Osteoblast (primary cell): ENCODE measurements at regions not wholly inside any gene's neighbourhood (a gene's known extent, or its start where the extent isn't known, plus 50 kb on each side); places are given as distances from the start of the nearest gene placed in this dataset.
"Not testable (repeated sequence)": the region's sequence is repeated elsewhere in the genome, so short reads cannot be mapped to it uniquely, and the experiment has no call there.

Source experiments
- DNase-seq: peaks from one replicate; pipeline ENCODE4 v3.0.0; 2011; ENCODE audit warnings: low spot score, mixed read lengths; ENCODE audit not compliant: insufficient read length; ENCODE audit errors: missing footprints
- H2AFZ ChIP-seq: 2 replicates; pipeline ENCODE4 v1.6.0; 2011; ENCODE audit warnings: mild to moderate bottlenecking, low read length
- H3K27ac ChIP-seq: 2 replicates; pipeline ENCODE4 v1.5.1; 2011; ENCODE audit warnings: mild to moderate bottlenecking, low read depth, low read length, moderate library complexity
- H3K27me3 ChIP-seq: 2 replicates; pipeline ENCODE4 v1.6.0; 2012; ENCODE audit warnings: mild to moderate bottlenecking, control low read depth, inconsistent platforms, low read length, moderate library complexity; ENCODE audit not compliant: insufficient read depth
- H3K36me3 ChIP-seq: 2 replicates; pipeline ENCODE4 v1.5.1; 2011; ENCODE audit warnings: mild to moderate bottlenecking, low read length, control low read depth, moderate library complexity; ENCODE audit not compliant: insufficient read depth
- H3K4me1 ChIP-seq: 2 replicates; pipeline ENCODE4 v1.5.1; 2011; ENCODE audit warnings: mild to moderate bottlenecking, low read length, control low read depth, moderate library complexity; ENCODE audit not compliant: insufficient read depth
- H3K4me2 ChIP-seq: 2 replicates; pipeline ENCODE4 v1.6.0; 2011; ENCODE audit warnings: mild to moderate bottlenecking, low read length; ENCODE audit not compliant: insufficient read depth
- H3K4me3 ChIP-seq: fragments of 200-600 bp; sonication (generic); 3 replicates; pipeline ENCODE4 v1.5.1; 2012; ENCODE audit warnings: mild to moderate bottlenecking, low read length, inconsistent platforms; ENCODE audit not compliant: insufficient read depth
- H3K79me2 ChIP-seq: 2 replicates; pipeline ENCODE4 v1.6.0; 2012; ENCODE audit warnings: mild to moderate bottlenecking, low read length, control low read depth, inconsistent platforms; ENCODE audit not compliant: insufficient read depth
- H3K9me3 ChIP-seq: 2 replicates; pipeline ENCODE4 v1.5.1; 2011; ENCODE audit warnings: low read depth, low read length, control low read depth
- H4K20me1 ChIP-seq: 2 replicates; pipeline ENCODE4 v1.6.0; 2012; ENCODE audit warnings: mild to moderate bottlenecking, low read length, control low read depth; ENCODE audit not compliant: insufficient read depth
- TF ChIP-seq, protein P1 (sequence below): IDR thresholded peaks from 2 replicates; pipeline ENCODE4 v1.5.1; 2011; ENCODE audit warnings: mild to moderate bottlenecking, low read depth, low read length, moderate library complexity; ENCODE audit errors: extremely low read depth

DNA sequence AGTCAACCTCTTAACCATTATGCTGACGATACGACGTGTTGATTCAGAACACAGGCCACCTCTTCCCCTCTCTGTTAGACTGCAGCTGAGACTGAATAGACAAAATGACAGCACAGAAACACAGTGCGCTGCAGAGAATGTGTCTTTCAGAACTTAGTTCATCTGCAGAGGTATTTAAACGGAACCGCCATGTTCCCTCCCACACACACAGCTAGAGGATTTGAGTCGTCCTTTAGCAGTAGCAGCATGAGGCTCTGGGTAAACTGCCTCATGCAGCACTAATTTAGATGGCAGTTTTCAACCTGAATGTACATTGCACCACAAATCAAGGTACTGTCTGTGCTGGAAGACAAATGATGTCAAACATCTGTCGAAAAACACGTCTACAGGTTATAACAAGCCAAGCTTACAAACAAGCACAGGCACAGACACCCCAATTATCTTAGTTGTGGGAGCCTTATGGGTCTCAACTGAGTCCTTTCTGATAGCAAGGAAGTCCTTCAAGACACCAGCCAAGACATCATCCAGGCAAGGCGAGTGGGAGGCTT, 76.6 kb upstream of the LRRC4C start:
- Histone ChIP-seq H3K27ac (no peak overlapping the region), H3K4me3 (no peak overlapping the region), H3K36me3 (no peaks in the 10 kb centered on the region), H3K4me1 (no peaks in the 10 kb centered on the region), H2AFZ (no peak overlapping the region), H3K9me3 (peaks cover 4% of the 10 kb centered on the region), H4K20me1 (no peaks in the 10 kb centered on the region), H3K4me2 (no peak overlapping the region), H3K27me3 (no peaks in the 10 kb centered on the region), H3K79me2 (no peaks in the 10 kb centered on the region)
- TF ChIP-seq, protein P1, sequence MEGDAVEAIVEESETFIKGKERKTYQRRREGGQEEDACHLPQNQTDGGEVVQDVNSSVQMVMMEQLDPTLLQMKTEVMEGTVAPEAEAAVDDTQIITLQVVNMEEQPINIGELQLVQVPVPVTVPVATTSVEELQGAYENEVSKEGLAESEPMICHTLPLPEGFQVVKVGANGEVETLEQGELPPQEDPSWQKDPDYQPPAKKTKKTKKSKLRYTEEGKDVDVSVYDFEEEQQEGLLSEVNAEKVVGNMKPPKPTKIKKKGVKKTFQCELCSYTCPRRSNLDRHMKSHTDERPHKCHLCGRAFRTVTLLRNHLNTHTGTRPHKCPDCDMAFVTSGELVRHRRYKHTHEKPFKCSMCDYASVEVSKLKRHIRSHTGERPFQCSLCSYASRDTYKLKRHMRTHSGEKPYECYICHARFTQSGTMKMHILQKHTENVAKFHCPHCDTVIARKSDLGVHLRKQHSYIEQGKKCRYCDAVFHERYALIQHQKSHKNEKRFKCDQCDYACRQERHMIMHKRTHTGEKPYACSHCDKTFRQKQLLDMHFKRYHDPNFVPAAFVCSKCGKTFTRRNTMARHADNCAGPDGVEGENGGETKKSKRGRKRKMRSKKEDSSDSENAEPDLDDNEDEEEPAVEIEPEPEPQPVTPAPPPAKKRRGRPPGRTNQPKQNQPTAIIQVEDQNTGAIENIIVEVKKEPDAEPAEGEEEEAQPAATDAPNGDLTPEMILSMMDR: no peak
- DNase-seq: no peak

GRCh38 chr11:41544902-41545301, 85.5 kb upstream of the LRRC4C start:
- not testable (repeated sequence) for DNase-seq

GRCh38 chr11:41578421-41579051, 119.1 kb upstream of the LRRC4C start:
- Histone ChIP-seq H3K27ac (no peak overlapping the region), H3K27me3 (no peaks in the 10 kb centered on the region), H3K4me2 (no peak overlapping the region), H3K4me1 (no peaks in the 10 kb centered on the region), H3K9me3 (no peaks in the 10 kb centered on the region), H3K4me3 (no peak overlapping the region), H2AFZ (no peak overlapping the region), H3K79me2 (no peaks in the 10 kb centered on the region), H4K20me1 (no peaks in the 10 kb centered on the region), H3K36me3 (no peaks in the 10 kb centered on the region)
- no peak for DNase-seq
- TF ChIP-seq, protein P1: no peak

More at GRCh38 chr11:41544902-41545301, 85.5 kb upstream of the LRRC4C start:
- H2AFZ ChIP-seq, H3K4me2 ChIP-seq, H4K20me1 ChIP-seq, H3K4me3 ChIP-seq, H3K27ac ChIP-seq, H3K9me3 ChIP-seq, H3K4me1 ChIP-seq, H3K27me3 ChIP-seq, H3K36me3 ChIP-seq, H3K79me2 ChIP-seq: not testable (repeated sequence)

GRCh38 chr11:41579546-41579945, 120.1 kb upstream of the LRRC4C start:
- DNase-seq: no peak
- H3K4me2 ChIP-seq: no peak overlapping the region
- TF ChIP-seq, protein P1: no peak
- H3K27ac ChIP-seq: no peak overlapping the region
- no peak overlapping the region for H2AFZ ChIP-seq
- H3K79me2 ChIP-seq: no peaks in the 10 kb centered on the region
- no peak overlapping the region for H3K4me3 ChIP-seq
- no peaks in the 10 kb centered on the region for H3K36me3 ChIP-seq
- no peaks in the 10 kb centered on the region for H3K4me1 ChIP-seq
- H4K20me1 ChIP-seq: no peaks in the 10 kb centered on the region
- no peaks in the 10 kb centered on the region for H3K27me3 ChIP-seq
- H3K9me3 ChIP-seq: no peaks in the 10 kb centered on the region
